VCaP (cell line): ENCODE measurements at regions not wholly inside any gene's neighbourhood (a gene's known extent, or its start where the extent isn't known, plus 50 kb on each side); places are given as distances from the start of the nearest gene placed in this dataset.

Source experiments
- H3K27ac ChIP-seq: fragments of 450-650 bp; 2 replicates; pipeline ENCODE4 v1.5.1; 2017
- CTCF ChIP-seq: fragments of 450-650 bp; conservative IDR thresholded peaks from 2 replicates; pipeline ENCODE4 v1.5.1; 2017; ENCODE audit warnings: mild to moderate bottlenecking, moderate library complexity

- H3K27ac ChIP-seq, result no peak overlapping the region
- TF ChIP-seq CTCF, result no peak
These were observed 61.2 kb upstream of the CNOT6 start for GRCh38 chr5:180433032-180433422.

GRCh38 chr5:180435594-180435993, 58.6 kb upstream of the CNOT6 start:
- TF ChIP-seq CTCF, result no peak
- H3K27ac ChIP-seq, result no peak overlapping the region

- TF ChIP-seq CTCF, result no peak
- peak overlapping the region; percentile 2; the same call in 1 of the 2 replicates for H3K27ac ChIP-seq
These were observed 57.9 kb upstream of the CNOT6 start for GRCh38 chr5:180436275-180436674.

- peak overlapping the region; percentile 2; the same call in 1 of the 2 replicates for H3K27ac ChIP-seq
- TF ChIP-seq CTCF, result no peak
These were observed 57.2 kb upstream of the CNOT6 start for GRCh38 chr5:180436936-180437335.

- H3K27ac ChIP-seq, result no peak overlapping the region; the same call in 1 of the 2 replicates
- no peak for TF ChIP-seq CTCF
These were observed 56.8 kb upstream of the CNOT6 start for GRCh38 chr5:180437336-180437735.

GRCh38 chr5:180438785-180439780, 55.1 kb upstream of the CNOT6 start:
- TF ChIP-seq CTCF, result no peak
- H3K27ac ChIP-seq, result peak overlapping the region; percentile 81

GRCh38 chr5:180439911-180440769, 54.0 kb upstream of the CNOT6 start:
- H3K27ac ChIP-seq, result peak overlapping the region; percentile 81
- peak; percentile 17; the same call in 1 of the 2 replicates for TF ChIP-seq CTCF
